GM19467 (cell line): ENCODE measurements at regions not wholly inside any gene's neighbourhood (a gene's known extent, or its start where the extent isn't known, plus 50 kb on each side); places are given as distances from the start of the nearest gene placed in this dataset.
"Not testable (repeated sequence)": the region's sequence is repeated elsewhere in the genome, so short reads cannot be mapped to it uniquely, and the experiment has no call there.

Source experiments
- ATAC-seq: cut with Tn5 transposase; IDR thresholded peaks from one replicate; pipeline ENCODE4 v1.9.1; 2021; ENCODE audit warnings: mild to moderate bottlenecking, moderate library complexity; ENCODE audit not compliant: unreplicated experiment

- no peak for ATAC-seq
Observed at GRCh38 chr2:175293195-175293594, 111.7 kb upstream of the ATP5MC3 start.

- ATAC-seq, result no peak
Observed at GRCh38 chr2:175282886-175283285, 101.4 kb upstream of the ATP5MC3 start.

GRCh38 chr2:175282300-175282699, 100.8 kb upstream of the ATP5MC3 start:
- ATAC-seq, result no peak

- no peak for ATAC-seq
Observed at GRCh38 chr2:175277772-175278171, 96.3 kb upstream of the ATP5MC3 start.

GRCh38 chr2:175275539-175275938, 94.0 kb upstream of the ATP5MC3 start:
- no peak for ATAC-seq

- ATAC-seq, result no peak
Observed at GRCh38 chr2:175259164-175259563, 77.7 kb upstream of the ATP5MC3 start.

GRCh38 chr2:175256806-175257585, 75.5 kb upstream of the ATP5MC3 start:
- no peak for ATAC-seq

- ATAC-seq, result not testable (repeated sequence)
Observed at GRCh38 chr2:175256391-175256790, 74.9 kb upstream of the ATP5MC3 start.

GRCh38 chr2:175253871-175254270, 72.4 kb upstream of the ATP5MC3 start:
- no peak for ATAC-seq

GRCh38 chr2:175251425-175252041, 70.0 kb upstream of the ATP5MC3 start:
- ATAC-seq, result no peak

GRCh38 chr2:175247159-175247558, 65.6 kb upstream of the ATP5MC3 start:
- no peak for ATAC-seq

GRCh38 chr2:175244697-175245096, 63.2 kb upstream of the ATP5MC3 start:
- no peak for ATAC-seq

- no peak for ATAC-seq
Observed at GRCh38 chr2:175241691-175242090, 60.2 kb upstream of the ATP5MC3 start.

GRCh38 chr2:175240033-175240432, 58.5 kb upstream of the ATP5MC3 start:
- ATAC-seq, result not testable (repeated sequence)

- ATAC-seq, result no peak
Observed at GRCh38 chr2:175236930-175237329, 55.4 kb upstream of the ATP5MC3 start.

GRCh38 chr2:175234650-175235049, 53.1 kb upstream of the ATP5MC3 start:
- no peak for ATAC-seq

- ATAC-seq, result no peak
Observed at GRCh38 chr2:175234153-175234552, 52.6 kb upstream of the ATP5MC3 start.

- ATAC-seq, result no peak
Observed at GRCh38 chr2:175233135-175233719, 51.7 kb upstream of the ATP5MC3 start.
